GM12878 (cell line): ENCODE measurements at regions not wholly inside any gene's neighbourhood (a gene's known extent, or its start where the extent isn't known, plus 50 kb on each side); places are given as distances from the start of the nearest gene placed in this dataset.

Experiments used
- ATAC-seq: fragments of 200-7000 bp; cut with Tn5 transposase; 3 replicates; pipeline ENCODE4 v1.9.1; 2020; ENCODE audit warnings: mild to moderate bottlenecking, moderate library complexity
- BruUV-seq: library from RNA; stranded (reverse); fragments of 400-500 nt; replicated peaks from 2 replicates; lab custom pipeline; 2021; lab: Mats Ljungman, UMichigan
- CTCF ChIA-PET: fragments of 300-600 bp; sonication (Branson Sonifier 250); formaldehyde crosslinking; extraction: SDS; loops from one replicate; lab custom pipeline; 2021; ENCODE audit warnings: inconsistent platforms; lab: Yijun Ruan, JAX
- POLR2A ChIA-PET: fragments of 350-600 bp; formaldehyde crosslinking; extraction: SDS; loops from one replicate; lab custom pipeline; 2021; ENCODE audit warnings: inconsistent platforms; lab: Charles Lee
- RAD21 ChIA-PET: fragments of 300-600 bp; sonication (Branson Sonifier 250); formaldehyde crosslinking; loops from one replicate; lab custom pipeline; 2023; ENCODE audit warnings: antibody characterized with exemption; ENCODE audit not compliant: unreplicated experiment; lab: Charles Lee
- SMC1A ChIA-PET: fragments of 300-600 bp; sonication (Branson Sonifier 250); formaldehyde crosslinking; loops from one replicate; lab custom pipeline; 2023; ENCODE audit not compliant: unreplicated experiment, uncharacterized antibody; lab: Charles Lee
- DNase-seq: peaks from one replicate; pipeline ENCODE4 v3.0.0-alpha.2; 2011; ENCODE audit warnings: low read depth, low spot score
- FAIRE-seq: peaks from 3 replicates; lab custom pipeline; 2011; peaks lifted over from hg19 to GRCh38; lab: Jason Lieb, UNC
- H2AFZ ChIP-seq: 2 replicates; pipeline ENCODE4 v1.6.0; 2011; ENCODE audit warnings: low read depth, low read length, control low read depth; ENCODE audit not compliant: control insufficient read depth
- H3K27ac ChIP-seq: 2 replicates; pipeline ENCODE4 v1.5.1; 2011; ENCODE audit warnings: control low read depth; ENCODE audit not compliant: control insufficient read depth, insufficient read depth
- H3K27me3 ChIP-seq, 2 experiments: replicated peaks in 1 of 2; 2 replicates each; pipeline versions ENCODE4 v1.6.0 to v1.6.1; 2011; ENCODE audit warnings: low read length in 1 of 2; ENCODE audit not compliant: control insufficient read depth in 2 of 2, insufficient read depth in 2 of 2
- H3K36me3 ChIP-seq, 2 experiments: 2 replicates each; pipeline ENCODE4 v1.5.1; 2011; ENCODE audit warnings: low read length in 1 of 2; ENCODE audit not compliant: control insufficient read depth in 2 of 2, insufficient read depth in 2 of 2
- H3K4me1 ChIP-seq: 2 replicates; pipeline ENCODE4 v1.6.1; 2011; ENCODE audit warnings: mild to moderate bottlenecking, low read length, moderate library complexity, mixed read lengths; ENCODE audit not compliant: control insufficient read depth, insufficient read depth
- H3K4me2 ChIP-seq: 2 replicates; pipeline ENCODE4 v1.6.0; 2011; ENCODE audit warnings: control low read depth; ENCODE audit not compliant: control insufficient read depth, insufficient read depth
- H3K4me3 ChIP-seq: fragments of 200-600 bp; sonication (generic); 2 replicates; pipeline ENCODE4 v1.5.1; 2016
- H3K79me2 ChIP-seq: 2 replicates; pipeline ENCODE4 v1.6.0; 2011; ENCODE audit warnings: low read length; ENCODE audit not compliant: control insufficient read depth, insufficient read depth
- H3K9ac ChIP-seq: 2 replicates; pipeline ENCODE4 v1.8.0; 2011; ENCODE audit warnings: low read length, control low read depth, mixed read lengths; ENCODE audit not compliant: control insufficient read depth, insufficient read depth
- H3K9me3 ChIP-seq: replicated peaks from 3 replicates; pipeline ENCODE4 v1.5.1; 2011; ENCODE audit warnings: mild to moderate bottlenecking, low read length; ENCODE audit not compliant: control insufficient read depth, insufficient read depth
- H4K20me1 ChIP-seq: 2 replicates; pipeline ENCODE4 v1.6.0; 2011; ENCODE audit not compliant: control insufficient read depth, insufficient read depth
- CTCF ChIP-seq, 3 experiments: IDR thresholded peaks in 2 of 3; conservative IDR thresholded peaks in 1 of 3; 2 replicates each; pipeline ENCODE4 v1.5.1; 2011; ENCODE audit warnings: low read depth in 3 of 3, low read length in 3 of 3, mild to moderate bottlenecking in 3 of 3, control low read depth in 2 of 3, moderate library complexity in 2 of 3, inconsistent platforms in 1 of 3, mixed read lengths in 1 of 3; ENCODE audit not compliant: control insufficient read depth in 2 of 3, insufficient read depth in 1 of 3; ENCODE audit errors: extremely low read depth in 1 of 3
- FOXK2 ChIP-seq: fragments of 450-650 bp; IDR thresholded peaks from 2 replicates; pipeline ENCODE4 v1.6.1; 2017; ENCODE audit warnings: mild to moderate bottlenecking, moderate library complexity
- NRF1 ChIP-seq: conservative IDR thresholded peaks from 2 replicates; pipeline ENCODE4 v1.6.1; 2011; ENCODE audit warnings: mild to moderate bottlenecking, low read depth, low read length, improper control_type of control experiment
- RAD21 ChIP-seq: IDR thresholded peaks from 2 replicates; pipeline ENCODE4 v1.6.1; 2011; ENCODE audit warnings: mild to moderate bottlenecking, low read depth, low read length, moderate library complexity; ENCODE audit not compliant: insufficient read depth
- SMC3 ChIP-seq: IDR thresholded peaks from 2 replicates; pipeline ENCODE4 v1.6.1; 2011; ENCODE audit warnings: low read length, improper control_type of control experiment, borderline replicate concordance
- YY1 ChIP-seq: IDR thresholded peaks from 2 replicates; pipeline ENCODE4 v1.6.1; 2011; ENCODE audit warnings: low read depth, mild to moderate bottlenecking, low read length
- ZNF622 ChIP-seq: fragments of 450-650 bp; IDR thresholded peaks from 2 replicates; pipeline ENCODE4 v1.6.1; 2017; ENCODE audit warnings: mild to moderate bottlenecking, inconsistent platforms
- WGBS: methylation state at CpG from one replicate; pipeline ENCODE4 v1.1.6; 2016; ENCODE audit warnings: low lambda C conversion rate; ENCODE audit not compliant: insufficient replicate concordance, insufficient coverage; ENCODE audit errors: missing lambda C conversion rate; 5-methylcytosine and 5-hydroxymethylcytosine counted together
- in situ Hi-C: fragments of 300-500 bp; cut with MboI; formaldehyde crosslinking; loops from 9 replicates; pipeline ENCODE4 v1.14.3; 2018; ENCODE audit warnings: mixed read lengths
- intact Hi-C: fragments of 100-400 bp; cut with micrococcal nuclease; formaldehyde crosslinking; loops from one replicate; pipeline ENCODE4 v1.14.2; 2022; ENCODE audit not compliant: unreplicated experiment

- POLR2A ChIA-PET = no interaction called here
- in situ Hi-C loops = no loop called here
- Histone ChIP-seq H3K27ac (no peak overlapping the region), H3K4me2 (no peak overlapping the region), H3K27me3 (no peaks in the 10 kb centered on the region), H3K79me2 (no peaks in the 10 kb centered on the region), H3K36me3 (no peaks in the 10 kb centered on the region), H3K9me3 (no peaks in the 10 kb centered on the region), H3K4me3 (no peak overlapping the region), H2AFZ (no peak overlapping the region), H3K4me1 (no peaks in the 10 kb centered on the region), H3K9ac (no peak overlapping the region), H4K20me1 (no peaks in the 10 kb centered on the region)
- ATAC-seq = peak; percentile 49; the same call in 2 of the 3 replicates
- RAD21 ChIA-PET = interaction anchor here (0.8 to 2.9 kb wide), 5 partner anchors 23 to 662 kb away, joined by 3 to 22 read pairs (median 4); no protein-coding TSS in a partner anchor
- no peak for TF ChIP-seq YY1
- TF ChIP-seq RAD21 = 0 out of 2 replicates have a peak, but pooled peaks have one; percentile 1
- no peak for TF ChIP-seq NRF1
- TF ChIP-seq ZNF622 = no peak
- TF ChIP-seq CTCF (IDR thresholded peaks at IDR 0.05 in 2 of 3, conservative IDR thresholded peaks at IDR 0.05 in 1 of 3; ENCODE audit: control insufficient read depth in 2 of 3, extremely low read depth in 1 of 3, insufficient read depth in 1 of 3, low read depth in 3 of 3, low read length in 3 of 3) = peak in 1 of 3 experiments; percentile 33; a peak in 1 of 6 replicates
- peak; percentile 17; the same call in 1 of the 2 replicates for TF ChIP-seq SMC3
- no peak for TF ChIP-seq FOXK2
- BruUV-seq = no TSS peak
- no peak for FAIRE-seq
- 0% methylated on average over 2 of the region's 2 CpGs for WGBS
- CTCF ChIA-PET = interaction anchor here (0.9 to 4.9 kb wide), 5 partner anchors 213 to 662 kb away, joined by 3 to 26 read pairs (median 3); no protein-coding TSS in a partner anchor
- no peak for DNase-seq
- SMC1A ChIA-PET = interaction anchor here (0.6 to 3.1 kb wide), 7 partner anchors 22 to 301 kb away, joined by 3 to 26 read pairs (median 7); no protein-coding TSS in a partner anchor
- intact Hi-C loops = loop anchor here (5.0 to 10.0 kb wide), 3 partner anchors 91 to 301 kb away; no protein-coding TSS in a partner anchor
Observed at GRCh38 chr15:96583671-96584070, 253.2 kb downstream of the NR2F2 start.
